AG09309 (cell line): ENCODE measurements at regions not wholly inside any gene's neighbourhood (a gene's known extent, or its start where the extent isn't known, plus 50 kb on each side); places are given as distances from the start of the nearest gene placed in this dataset.

Experiments used
- DNase-seq: peaks from one replicate; pipeline ENCODE4 v3.0.0-alpha.2; 2010; ENCODE audit warnings: low read depth
- H3K4me3 ChIP-seq: 2 replicates; pipeline ENCODE4 v1.5.1; 2011; ENCODE audit warnings: mild to moderate bottlenecking, low read depth, low read length, moderate library complexity; ENCODE audit not compliant: control insufficient read depth
- CTCF ChIP-seq: IDR thresholded peaks from 2 replicates; pipeline ENCODE4 v1.5.1; 2011; ENCODE audit warnings: mild to moderate bottlenecking, low read depth, low read length, inconsistent platforms; ENCODE audit not compliant: insufficient read depth, control insufficient read depth; ENCODE audit errors: missing control alignments

GRCh38 chr3:59258550-59259260, 208.9 kb upstream of the CFAP20DC start:
- no peak overlapping the region for H3K4me3 ChIP-seq
- DNase-seq = no peak
- TF ChIP-seq CTCF = no peak

DNA sequence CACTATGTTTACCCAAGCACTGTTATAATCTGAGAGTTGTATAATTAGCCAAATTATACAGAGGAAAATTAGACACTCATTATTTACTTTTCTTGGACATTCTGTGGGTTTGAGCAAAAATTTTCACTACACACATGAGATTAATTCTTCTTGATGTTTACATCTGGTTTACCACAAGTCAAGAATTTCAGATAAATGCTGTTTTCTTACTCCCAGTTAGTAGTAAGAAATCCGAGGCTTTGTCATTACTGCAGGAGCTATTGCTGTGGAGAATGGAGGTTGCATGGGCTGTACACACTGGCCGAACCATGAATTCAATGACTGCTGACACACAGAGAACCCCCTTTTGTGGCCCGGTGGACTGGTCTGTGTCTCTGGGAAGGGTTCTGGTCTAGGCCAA, 207.7 kb upstream of the CFAP20DC start:
- no peak for DNase-seq
- H3K4me3 ChIP-seq = no peak overlapping the region
- TF ChIP-seq CTCF = no peak

GRCh38 chr3:59256230-59256629, 206.4 kb upstream of the CFAP20DC start:
- H3K4me3 ChIP-seq = no peak overlapping the region
- no peak for TF ChIP-seq CTCF
- DNase-seq = no peak

DNA sequence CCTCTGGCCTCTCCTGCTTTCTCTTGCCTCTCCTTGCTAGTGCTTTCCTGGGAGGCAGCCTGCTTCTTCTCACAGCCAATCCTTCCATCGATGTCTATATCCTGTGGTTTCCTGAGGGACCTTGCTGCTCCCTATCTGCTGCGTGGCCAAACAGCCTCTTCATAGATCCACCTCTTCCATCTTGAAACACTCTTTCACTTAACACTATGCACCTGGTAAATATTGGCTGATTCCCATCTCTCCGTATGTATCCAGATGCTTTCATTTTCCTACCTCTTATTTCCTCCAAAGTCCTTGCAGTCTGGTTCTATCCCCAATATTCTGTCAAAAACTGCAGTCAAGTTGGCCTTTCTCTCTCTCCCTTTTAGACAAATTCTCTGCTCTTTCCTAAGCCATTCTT, 205.2 kb upstream of the CFAP20DC start:
- H3K4me3 ChIP-seq = no peak overlapping the region
- DNase-seq = no peak
- TF ChIP-seq CTCF = no peak

- TF ChIP-seq CTCF = no peak
- H3K4me3 ChIP-seq = no peak overlapping the region
- no peak for DNase-seq
Observed at GRCh38 chr3:59254433-59254832, 204.6 kb upstream of the CFAP20DC start.

DNA sequence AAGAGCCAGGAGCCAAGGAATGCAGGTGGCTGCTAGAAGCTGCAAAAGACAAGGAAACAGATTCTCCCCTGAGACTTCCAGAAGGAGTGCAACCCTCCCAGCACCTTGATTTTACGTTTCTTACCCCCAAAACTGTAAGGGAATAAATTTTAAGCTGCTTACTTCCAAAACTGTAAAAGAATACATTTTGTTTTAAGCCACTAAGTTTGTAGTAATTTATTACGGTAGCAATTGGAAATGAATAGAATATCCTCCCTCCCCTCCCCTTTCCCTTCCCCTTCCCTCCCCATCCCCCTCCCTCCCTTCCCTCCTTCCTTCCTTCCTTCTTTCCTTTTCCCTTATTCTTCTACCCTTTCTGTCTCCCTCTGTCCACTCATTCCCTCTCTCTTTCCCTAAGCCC, 203.7 kb upstream of the CFAP20DC start:
- no peak overlapping the region for H3K4me3 ChIP-seq
- TF ChIP-seq CTCF = no peak
- no peak for DNase-seq
